HG02885 (cell line): ENCODE measurements at regions not wholly inside any gene's neighbourhood (a gene's known extent, or its start where the extent isn't known, plus 50 kb on each side); places are given as distances from the start of the nearest gene placed in this dataset.
"Not testable (repeated sequence)": the region's sequence is repeated elsewhere in the genome, so short reads cannot be mapped to it uniquely, and the experiment has no call there.

Experiments used
- ATAC-seq: cut with Tn5 transposase; IDR thresholded peaks from one replicate; pipeline ENCODE4 v1.9.1; 2021; ENCODE audit warnings: mild to moderate bottlenecking; ENCODE audit not compliant: unreplicated experiment, poor library complexity

DNA sequence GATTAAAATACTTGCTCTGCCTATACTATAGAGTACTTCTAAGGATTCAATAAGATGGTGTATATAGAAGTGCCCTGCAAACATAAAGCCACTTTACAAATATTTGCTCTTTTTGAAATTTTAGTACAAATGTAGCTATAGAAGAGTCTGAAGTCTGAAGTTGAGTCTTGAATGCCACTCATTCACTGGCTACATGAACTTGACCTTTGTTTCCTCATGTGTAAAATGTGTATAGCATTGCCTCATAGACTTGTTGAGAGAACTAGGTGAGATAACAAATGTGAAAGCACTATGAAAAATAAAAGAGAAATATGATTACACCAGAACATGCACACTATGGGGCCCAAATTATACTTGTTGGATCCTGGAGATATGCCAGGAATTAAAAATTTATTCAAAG lies 244.7 kb downstream of the SEC61B start:
- no peak for ATAC-seq

DNA sequence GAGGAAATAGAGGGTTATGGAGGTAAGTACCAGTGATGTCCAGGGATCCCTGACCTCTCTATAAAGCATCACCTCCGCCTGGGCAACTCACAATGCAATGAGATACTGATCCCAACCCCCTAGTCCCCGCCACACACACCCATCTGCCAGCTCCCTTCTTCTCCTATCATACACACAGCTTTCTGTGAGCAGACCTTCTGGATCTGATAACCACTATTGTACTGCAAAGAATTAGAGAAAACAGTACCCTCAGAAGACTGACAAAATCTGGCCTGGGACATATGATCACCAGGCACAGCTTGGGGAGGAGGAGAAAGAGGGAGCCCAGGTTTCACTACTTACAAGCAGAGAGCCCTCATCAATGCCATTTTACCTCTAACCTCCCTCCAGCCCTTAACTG lies 249.0 kb downstream of the SEC61B start:
- no peak for ATAC-seq

DNA sequence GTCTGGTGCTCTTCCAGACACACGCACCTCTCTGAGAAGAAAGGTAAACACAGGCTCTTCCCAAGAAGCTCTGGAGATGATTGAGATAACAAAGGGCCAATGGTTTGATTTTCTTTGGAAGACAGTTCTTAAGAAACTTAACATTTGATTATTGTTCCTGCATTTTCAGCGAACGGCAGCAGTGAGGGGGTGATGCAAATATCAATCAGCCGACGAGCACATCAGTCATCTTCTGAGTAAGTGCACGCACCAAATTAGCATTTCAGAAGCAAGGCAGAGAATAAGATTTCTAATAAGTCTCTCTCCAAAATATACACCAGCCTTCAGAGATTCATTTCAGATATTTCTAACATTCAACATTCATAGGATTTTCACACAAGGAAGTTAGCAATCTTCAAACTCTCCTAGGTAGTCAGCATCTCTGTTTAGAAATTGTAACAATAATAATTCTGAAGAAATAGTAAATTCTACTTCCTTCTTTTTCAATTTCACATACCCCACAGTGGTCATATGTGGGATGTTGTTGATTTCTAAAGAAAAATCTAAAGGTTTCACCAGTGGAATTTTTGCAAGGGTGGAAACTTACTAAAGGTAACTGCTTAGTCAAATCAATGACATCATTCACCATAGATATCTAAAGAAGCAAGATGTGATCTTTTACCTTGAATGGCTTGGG lies 250.3 kb downstream of the SEC61B start:
- no peak for ATAC-seq

DNA sequence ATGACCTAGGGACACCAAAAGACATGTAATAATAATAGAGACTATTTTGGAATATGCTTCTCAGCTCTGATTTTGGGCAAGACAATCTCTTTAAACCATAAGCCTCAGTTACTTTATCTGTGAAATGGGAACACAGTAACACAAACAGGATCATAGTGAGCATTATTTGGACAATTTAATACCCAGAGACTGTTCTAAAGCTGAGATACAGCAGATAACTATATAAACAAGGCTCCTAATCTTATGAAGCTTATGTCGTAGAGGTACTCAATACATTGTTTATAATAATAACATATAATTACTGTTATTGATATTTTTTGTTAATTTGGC lies 250.8 kb downstream of the SEC61B start:
- no peak for ATAC-seq

DNA sequence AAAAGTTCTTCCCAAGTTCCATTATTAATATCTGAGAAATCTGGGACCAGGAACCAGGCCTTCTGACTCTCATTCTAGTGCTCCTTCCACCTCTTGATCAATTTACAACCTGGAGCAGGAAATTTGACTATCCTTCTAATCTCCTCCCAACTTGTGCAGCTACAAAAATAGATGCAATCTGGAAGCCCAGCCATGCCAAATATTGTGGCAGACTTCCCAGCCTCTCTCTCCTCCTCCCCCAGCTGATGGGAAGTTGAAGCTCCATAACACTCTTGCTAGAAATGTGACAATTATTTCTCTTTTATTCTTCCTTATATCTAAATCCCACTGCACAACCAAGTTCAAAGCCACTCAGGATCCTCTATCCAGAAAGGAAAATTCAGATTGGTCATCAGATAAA lies 252.1 kb downstream of the SEC61B start:
- ATAC-seq, result no peak

- no peak for ATAC-seq
These were observed 253.5 kb downstream of the SEC61B start for GRCh38 chr9:99475401-99476065.

GRCh38 chr9:99478469-99479027 lies 256.5 kb downstream of the SEC61B start:
- ATAC-seq, result no peak

DNA sequence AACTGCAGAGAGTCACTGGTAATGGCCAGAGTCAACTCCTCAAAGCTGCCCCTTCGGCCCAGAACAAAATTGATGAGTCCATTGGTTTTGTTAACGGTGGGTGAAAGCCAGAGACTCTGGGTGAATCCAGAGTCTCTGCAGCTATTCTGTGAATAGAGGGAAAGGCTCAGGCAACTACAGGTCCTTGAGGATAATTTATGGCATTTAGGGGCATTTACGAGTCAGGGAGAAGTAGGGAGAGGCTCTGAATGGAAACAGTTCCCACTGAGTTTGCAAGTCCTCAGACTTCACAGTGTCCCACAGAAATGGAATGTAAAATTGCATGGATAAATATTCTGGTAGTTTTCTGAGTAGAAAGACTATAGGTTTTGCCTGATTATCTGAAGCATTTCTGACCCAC lies 257.8 kb downstream of the SEC61B start:
- ATAC-seq, result no peak

DNA sequence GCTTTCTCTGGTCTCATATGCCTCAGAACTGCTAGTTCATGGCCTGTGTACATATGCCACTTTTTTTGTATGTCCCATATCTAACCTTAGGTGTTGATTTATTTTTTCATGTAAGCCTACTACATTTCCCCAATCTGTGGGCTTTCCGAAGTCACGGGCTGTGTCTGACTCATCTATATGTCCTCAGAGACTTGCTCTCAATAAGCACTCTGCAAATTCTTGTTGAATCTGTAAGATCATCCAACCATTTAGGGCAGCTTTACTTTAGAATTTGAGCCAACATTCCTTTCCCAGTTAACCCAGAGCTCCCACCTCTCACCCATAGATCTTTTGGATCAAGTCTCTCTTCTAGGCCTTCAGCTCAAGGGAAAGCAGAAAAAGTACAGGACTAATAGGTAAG lies 263.4 kb downstream of the SEC61B start:
- ATAC-seq, result no peak

GRCh38 chr9:99486684-99487083 lies 264.6 kb downstream of the SEC61B start:
- ATAC-seq, result no peak

- ATAC-seq, result no peak
These were observed 266.3 kb downstream of the SEC61B start for GRCh38 chr9:99488131-99489059.

GRCh38 chr9:99489060-99489413 lies 267.0 kb downstream of the SEC61B start:
- no peak for ATAC-seq

- ATAC-seq, result no peak
These were observed 268.6 kb downstream of the SEC61B start for GRCh38 chr9:99490729-99491128.

GRCh38 chr9:99491408-99492158 lies 269.5 kb downstream of the SEC61B start:
- ATAC-seq, result no peak

- no peak for ATAC-seq
These were observed 275.6 kb downstream of the SEC61B start for GRCh38 chr9:99497641-99498040.

GRCh38 chr9:99498979-99499378 lies 276.9 kb downstream of the SEC61B start:
- not testable (repeated sequence) for ATAC-seq

- ATAC-seq, result no peak
These were observed 283.9 kb downstream of the SEC61B start for GRCh38 chr9:99505936-99506335.

GRCh38 chr9:99506747-99507348 lies 284.8 kb downstream of the SEC61B start:
- no peak for ATAC-seq

- ATAC-seq, result no peak
These were observed 287.1 kb downstream of the SEC61B start for GRCh38 chr9:99509065-99509745.
